ENCODE measurements at regions not wholly inside any gene's neighbourhood (a gene's known extent, or its start where the extent isn't known, plus 50 kb on each side); places are given as distances from the start of the nearest gene placed in this dataset.
A peak's percentile ranks its signal among the peaks of the same experiment; 100 is the strongest.
"Not testable (repeated sequence)": the region's sequence is repeated elsewhere in the genome, so short reads cannot be mapped to it uniquely, and the experiment has no call there.

GRCh38 chr6:9831783-9832182 is 583.1 kb downstream of the TFAP2A start:
- DNase-seq (ENCODE audit: low read depth in 2 of 2): no peak

GRCh38 chr6:9830808-9831207 is 584.1 kb downstream of the TFAP2A start:
- DNase-seq (ENCODE audit: low read depth in 2 of 2): no peak

GRCh38 chr6:9825526-9825925 is 589.3 kb downstream of the TFAP2A start:
- DNase-seq (ENCODE audit: low read depth in 2 of 2): no peak

- not testable (repeated sequence) for DNase-seq (ENCODE audit: low read depth in 2 of 2)
These were observed 604.1 kb downstream of the TFAP2A start for GRCh38 chr6:9810727-9811126.

GRCh38 chr6:9810286-9810685 is 604.6 kb downstream of the TFAP2A start:
- no peak for DNase-seq (ENCODE audit: low read depth in 2 of 2)

- no peak for DNase-seq (ENCODE audit: low read depth in 2 of 2)
These were observed 608.7 kb downstream of the TFAP2A start for GRCh38 chr6:9806195-9806594.

- no peak for DNase-seq (ENCODE audit: low read depth in 2 of 2)
These were observed 613.6 kb downstream of the TFAP2A start for GRCh38 chr6:9801249-9801754.

GRCh38 chr6:9799582-9799981 is 615.3 kb downstream of the TFAP2A start:
- DNase-seq (ENCODE audit: low read depth in 2 of 2): no peak

GRCh38 chr6:9796827-9797226 is 618.0 kb downstream of the TFAP2A start:
- DNase-seq (ENCODE audit: low read depth in 2 of 2): no peak

GRCh38 chr6:9795880-9796279 is 619.0 kb downstream of the TFAP2A start:
- DNase-seq (ENCODE audit: low read depth in 2 of 2): peak in 1 of 2 donors; percentile 57

- DNase-seq (ENCODE audit: low read depth in 2 of 2): peak in 1 of 2 donors; percentile 73
These were observed 625.7 kb downstream of the TFAP2A start for GRCh38 chr6:9789201-9789600.

- no peak for DNase-seq (ENCODE audit: low read depth in 2 of 2)
These were observed 630.1 kb downstream of the TFAP2A start for GRCh38 chr6:9784786-9785185.

GRCh38 chr6:9783567-9783966 is 631.3 kb downstream of the TFAP2A start:
- DNase-seq (ENCODE audit: low read depth in 2 of 2): peak in 1 of 2 donors; percentile 42

GRCh38 chr6:9766240-9766915 is 648.5 kb downstream of the TFAP2A start:
- DNase-seq (ENCODE audit: low read depth in 2 of 2): peak; percentile 3 to 97

GRCh38 chr6:9761220-9761619 is 653.7 kb downstream of the TFAP2A start:
- DNase-seq (ENCODE audit: low read depth in 2 of 2): no peak

- no peak for DNase-seq (ENCODE audit: low read depth in 2 of 2)
These were observed 660.4 kb downstream of the TFAP2A start for GRCh38 chr6:9754515-9754914.

GRCh38 chr6:9745966-9746365 is 668.9 kb downstream of the TFAP2A start:
- no peak for DNase-seq (ENCODE audit: low read depth in 2 of 2)

GRCh38 chr6:9745476-9745875 is 669.4 kb downstream of the TFAP2A start:
- DNase-seq (ENCODE audit: low read depth in 2 of 2): peak in 1 of 2 donors; percentile 2

- no peak for DNase-seq (ENCODE audit: low read depth in 2 of 2)
These were observed 670.8 kb downstream of the TFAP2A start for GRCh38 chr6:9744119-9744518.

GRCh38 chr6:9732056-9732455 is 682.8 kb downstream of the TFAP2A start:
- DNase-seq (ENCODE audit: low read depth in 2 of 2): no peak

GRCh38 chr6:9725776-9726175 is 689.1 kb downstream of the TFAP2A start:
- not testable (repeated sequence) for DNase-seq (ENCODE audit: low read depth in 2 of 2)

GRCh38 chr6:9717568-9717967 is 697.3 kb downstream of the TFAP2A start:
- DNase-seq (ENCODE audit: low read depth in 2 of 2): no peak

GRCh38 chr6:9711365-9711764 is 703.5 kb downstream of the TFAP2A start:
- no peak for DNase-seq (ENCODE audit: low read depth in 2 of 2)

GRCh38 chr6:9710574-9710973 is 704.3 kb downstream of the TFAP2A start:
- peak in 1 of 2 donors; percentile 35 for DNase-seq (ENCODE audit: low read depth in 2 of 2)

All from lung microvascular endothelial cell (primary cell).